Kidney tubule cell (primary cell): ENCODE measurements at regions not wholly inside any gene's neighbourhood (a gene's known extent, or its start where the extent isn't known, plus 50 kb on each side); places are given as distances from the start of the nearest gene placed in this dataset.

Experiments used
- DNase-seq: peaks from one replicate; pipeline ENCODE4 v3.0.0-alpha.2; 2018; ENCODE audit warnings: low spot score

GRCh38 chr9:10674586-10674985 lies 61.8 kb upstream of the PTPRD start:
- no peak for DNase-seq

- no peak for DNase-seq
These were observed 65.2 kb upstream of the PTPRD start for GRCh38 chr9:10678010-10678409.

- DNase-seq: no peak
These were observed 66.0 kb upstream of the PTPRD start for GRCh38 chr9:10678790-10679189.

GRCh38 chr9:10686943-10687342 lies 74.1 kb upstream of the PTPRD start:
- no peak for DNase-seq

GRCh38 chr9:10690546-10690945 lies 77.7 kb upstream of the PTPRD start:
- DNase-seq: no peak

GRCh38 chr9:10697044-10697443 lies 84.2 kb upstream of the PTPRD start:
- no peak for DNase-seq

- DNase-seq: no peak
These were observed 87.5 kb upstream of the PTPRD start for GRCh38 chr9:10700291-10700690.

GRCh38 chr9:10700915-10701314 lies 88.1 kb upstream of the PTPRD start:
- no peak for DNase-seq

- DNase-seq: no peak
These were observed 89.1 kb upstream of the PTPRD start for GRCh38 chr9:10701906-10702305.

GRCh38 chr9:10703139-10703538 lies 90.3 kb upstream of the PTPRD start:
- no peak for DNase-seq

GRCh38 chr9:10704720-10705119 lies 91.9 kb upstream of the PTPRD start:
- DNase-seq: peak; percentile 3

GRCh38 chr9:10705383-10705782 lies 92.6 kb upstream of the PTPRD start:
- no peak for DNase-seq

- DNase-seq: no peak
These were observed 94.0 kb upstream of the PTPRD start for GRCh38 chr9:10706788-10707187.

- DNase-seq: no peak
These were observed 108.5 kb upstream of the PTPRD start for GRCh38 chr9:10721301-10721700.

GRCh38 chr9:10729213-10729612 lies 116.4 kb upstream of the PTPRD start:
- no peak for DNase-seq

GRCh38 chr9:10744669-10745068 lies 131.9 kb upstream of the PTPRD start:
- DNase-seq: no peak

- DNase-seq: no peak
These were observed 140.7 kb upstream of the PTPRD start for GRCh38 chr9:10753474-10753873.

GRCh38 chr9:10764481-10764880 lies 151.7 kb upstream of the PTPRD start:
- DNase-seq: no peak

GRCh38 chr9:10773136-10773535 lies 160.3 kb upstream of the PTPRD start:
- DNase-seq: no peak

GRCh38 chr9:10774051-10774450 lies 161.2 kb upstream of the PTPRD start:
- DNase-seq: no peak

GRCh38 chr9:10785255-10785654 lies 172.5 kb upstream of the PTPRD start:
- DNase-seq: no peak

GRCh38 chr9:10793306-10793705 lies 180.5 kb upstream of the PTPRD start:
- no peak for DNase-seq

- DNase-seq: no peak
These were observed 191.7 kb upstream of the PTPRD start for GRCh38 chr9:10804486-10804885.

- DNase-seq: no peak
These were observed 194.1 kb upstream of the PTPRD start for GRCh38 chr9:10806868-10807267.

- no peak for DNase-seq
These were observed 205.4 kb upstream of the PTPRD start for GRCh38 chr9:10818206-10818605.
